HEK293 (cell line): ENCODE measurements at regions not wholly inside any gene's neighbourhood (a gene's known extent, or its start where the extent isn't known, plus 50 kb on each side); places are given as distances from the start of the nearest gene placed in this dataset.

Source experiments
- CTCF ChIA-PET: fragments of 350-600 bp; formaldehyde crosslinking; extraction: SDS; loops from one replicate; lab custom pipeline; 2021; ENCODE audit warnings: antibody characterized with exemption; lab: Yijun Ruan, JAX
- POLR2A ChIA-PET: fragments of 300-600 bp; formaldehyde crosslinking; extraction: SDS; loops from one replicate; lab custom pipeline; 2020; ENCODE audit warnings: antibody characterized with exemption, inconsistent platforms; lab: Yijun Ruan, JAX
- H3K27ac ChIP-seq: fragments of 200-500 bp; sonication (Bioruptor generic); 2 replicates; pipeline ENCODE4 v1.5.1; 2014; ENCODE audit warnings: low read depth, low read length, control low read depth, inconsistent platforms; ENCODE audit errors: extremely low read depth
- H3K36me3 ChIP-seq, 2 experiments: fragments of 200-500 bp in 1 of 2; sonication (Bioruptor generic) in 1 of 2; 1 replicate in 1 of 2; 2 replicates in 1 of 2; pipeline ENCODE4 v1.5.1; 2014 to 2017; ENCODE audit warnings: inconsistent platforms in 2 of 2, low read length in 2 of 2; ENCODE audit not compliant: control insufficient read depth in 2 of 2, insufficient read depth in 1 of 2
- H3K4me1 ChIP-seq: fragments of 200-500 bp; sonication (Bioruptor generic); 2 replicates; pipeline ENCODE4 v1.5.1; 2014; ENCODE audit warnings: mild to moderate bottlenecking, low read length, inconsistent platforms; ENCODE audit not compliant: control insufficient read depth, insufficient read depth
- H3K4me3 ChIP-seq: 2 replicates; pipeline ENCODE4 v1.5.1; 2011; ENCODE audit warnings: low read depth, mild to moderate bottlenecking, control low read depth, low read length, moderate library complexity
- H3K9me3 ChIP-seq: fragments of 200-500 bp; sonication (Bioruptor generic); 2 replicates; pipeline ENCODE4 v1.5.1; 2014; ENCODE audit warnings: low read depth, low read length, inconsistent platforms; ENCODE audit not compliant: control insufficient read depth, insufficient read depth
- AEBP2 ChIP-seq: fragments of 450-650 bp; formaldehyde crosslinking; IDR thresholded peaks from 2 replicates; pipeline ENCODE4 v1.5.1; 2016; ENCODE audit warnings: missing biosample characterization, missing genetic modification characterization, borderline replicate concordance
- HIC1 ChIP-seq: fragments of 450-650 bp; formaldehyde crosslinking; IDR thresholded peaks from 2 replicates; pipeline ENCODE4 v1.5.1; 2016; ENCODE audit warnings: missing biosample characterization, missing genetic modification characterization
- HOXD13 ChIP-seq: sonication (generic); formaldehyde crosslinking; IDR thresholded peaks from 2 replicates; pipeline ENCODE4 v1.8.0; 2022; ENCODE audit warnings: missing genetic modification reagents, borderline replicate concordance
- PRDM4 ChIP-seq: fragments of 450-650 bp; formaldehyde crosslinking; IDR thresholded peaks from 2 replicates; pipeline ENCODE4 v1.5.1; 2017; ENCODE audit warnings: missing biosample characterization, missing genetic modification characterization
- RBAK ChIP-seq: fragments of 450-650 bp; formaldehyde crosslinking; IDR thresholded peaks from 2 replicates; pipeline ENCODE4 v1.5.1; 2016; ENCODE audit warnings: missing biosample characterization, missing genetic modification characterization
- REST ChIP-seq: fragments of 450-650 bp; formaldehyde crosslinking; IDR thresholded peaks from 2 replicates; pipeline ENCODE4 v1.5.1; 2016; ENCODE audit warnings: missing biosample characterization, missing genetic modification characterization
- TRIM28 ChIP-seq: IDR thresholded peaks from 2 replicates; pipeline ENCODE4 v1.6.1; 2011; ENCODE audit warnings: low read length, control low read depth, borderline replicate concordance
- WT1 ChIP-seq: fragments of 450-650 bp; formaldehyde crosslinking; IDR thresholded peaks from 2 replicates; pipeline ENCODE4 v1.5.1; 2016; ENCODE audit warnings: missing biosample characterization, missing genetic modification characterization
- ZBTB8A ChIP-seq: fragments of 450-650 bp; formaldehyde crosslinking; IDR thresholded peaks from 2 replicates; pipeline ENCODE4 v1.5.1; 2016; ENCODE audit warnings: missing biosample characterization, missing genetic modification characterization
- ZNF239 ChIP-seq: fragments of 450-650 bp; formaldehyde crosslinking; IDR thresholded peaks from 2 replicates; pipeline ENCODE4 v1.5.1; 2016; ENCODE audit warnings: missing biosample characterization, missing genetic modification characterization
- ZNF26 ChIP-seq: fragments of 450-650 bp; formaldehyde crosslinking; IDR thresholded peaks from 2 replicates; pipeline ENCODE4 v1.5.1; 2016; ENCODE audit warnings: missing biosample characterization, missing genetic modification characterization
- ZNF274 ChIP-seq, 2 experiments: fragments of 200-500 bp in 1 of 2; fragments of 450-650 bp in 1 of 2; sonication (Bioruptor generic) in 1 of 2; formaldehyde crosslinking in 1 of 2; IDR thresholded peaks; 2 replicates each; pipeline versions ENCODE4 v1.5.1 to v1.6.1; 2014 to 2016; ENCODE audit warnings: borderline replicate concordance in 1 of 2, inconsistent platforms in 1 of 2, low read length in 1 of 2, missing biosample characterization in 1 of 2, missing genetic modification characterization in 1 of 2
- ZNF341 ChIP-seq: fragments of 450-650 bp; formaldehyde crosslinking; IDR thresholded peaks from 2 replicates; pipeline ENCODE4; 2016; ENCODE audit warnings: low read depth, missing biosample characterization, missing genetic modification characterization
- ZNF362 ChIP-seq: fragments of 450-650 bp; formaldehyde crosslinking; IDR thresholded peaks from 2 replicates; pipeline ENCODE4 v1.5.1; 2016; ENCODE audit warnings: missing biosample characterization, missing genetic modification characterization
- ZNF37A ChIP-seq: fragments of 450-650 bp; IDR thresholded peaks from 2 replicates; pipeline ENCODE4 v1.5.1; 2018; ENCODE audit warnings: missing biosample characterization, missing genetic modification characterization
- ZNF549 ChIP-seq: fragments of 450-650 bp; IDR thresholded peaks from 2 replicates; pipeline ENCODE4 v1.5.1; 2018; ENCODE audit warnings: missing biosample characterization, missing genetic modification characterization, mild to moderate bottlenecking, inconsistent platforms, moderate library complexity
- ZNF555 ChIP-seq: fragments of 450-650 bp; formaldehyde crosslinking; conservative IDR thresholded peaks from 2 replicates; pipeline ENCODE4 v1.5.1; 2017; ENCODE audit warnings: missing biosample characterization, mild to moderate bottlenecking, missing genetic modification characterization, inconsistent platforms
- ZNF677 ChIP-seq: fragments of 450-650 bp; IDR thresholded peaks from 2 replicates; pipeline ENCODE4 v1.5.0; 2018; ENCODE audit warnings: missing biosample characterization, mild to moderate bottlenecking, missing genetic modification characterization, moderate library complexity
- ZNF692 ChIP-seq: fragments of 450-650 bp; formaldehyde crosslinking; IDR thresholded peaks from 2 replicates; pipeline ENCODE4 v1.5.1; 2016; ENCODE audit warnings: missing biosample characterization, missing genetic modification characterization
- ZNF747 ChIP-seq: fragments of 450-650 bp; formaldehyde crosslinking; IDR thresholded peaks from 2 replicates; pipeline ENCODE4 v1.5.1; 2016; ENCODE audit warnings: missing biosample characterization, missing genetic modification characterization
- ZNF768 ChIP-seq: fragments of 450-650 bp; formaldehyde crosslinking; IDR thresholded peaks from 2 replicates; pipeline ENCODE4 v1.5.1; 2018; ENCODE audit warnings: missing biosample characterization, mild to moderate bottlenecking, missing genetic modification characterization
- ZNF830 ChIP-seq: fragments of 450-650 bp; IDR thresholded peaks from 2 replicates; pipeline ENCODE4 v1.5.0; 2018; ENCODE audit warnings: missing biosample characterization, missing genetic modification characterization, low read depth, mild to moderate bottlenecking, moderate library complexity

- Histone ChIP-seq H3K4me3 (no peak overlapping the region), H3K27ac (no peak overlapping the region), H3K9me3 (no peaks in the 10 kb centered on the region), H3K4me1 (no peaks in the 10 kb centered on the region), H3K36me3 (no peaks in the 10 kb centered on the region)
- ChIA-PET POLR2A (no interaction called here), CTCF (no interaction called here)
- no peak for TF ChIP-seq ZNF341 (tag by site-specific recombination)
- TF ChIP-seq ZNF555 (tag by site-specific recombination), result no peak
- TF ChIP-seq PRDM4 (tag by site-specific recombination), result no peak
- TF ChIP-seq ZNF768 (tag by site-specific recombination), result no peak
- no peak for TF ChIP-seq ZNF677 (tag by site-specific recombination)
- no peak for TF ChIP-seq ZNF274 (IDR thresholded peaks at IDR 0.05; ENCODE audit: low read length)
- no peak for TF ChIP-seq ZNF274 (tag by site-specific recombination; IDR thresholded peaks at IDR 0.05; ENCODE audit: borderline replicate concordance)
- no peak for TF ChIP-seq REST
- TF ChIP-seq ZNF830 (tag by site-specific recombination), result no peak
- no peak for TF ChIP-seq ZBTB8A
- TF ChIP-seq HIC1 (tag by site-specific recombination), result no peak
- TF ChIP-seq HOXD13, result no peak
- no peak for TF ChIP-seq TRIM28
Observed at GRCh38 chr2:107001062-107001461, 115.1 kb upstream of the ST6GAL2 start.

- Histone ChIP-seq H3K36me3 (no peaks in the 10 kb centered on the region), H3K4me1 (no peaks in the 10 kb centered on the region), H3K4me3 (no peak overlapping the region), H3K27ac (no peak overlapping the region), H3K9me3 (no peaks in the 10 kb centered on the region)
- ChIA-PET CTCF (interaction anchor here (0.7 kb wide), 1 partner anchor 19 kb away, joined by 3 read pairs; no protein-coding TSS in a partner anchor), POLR2A (no interaction called here)
- no peak for TF ChIP-seq ZNF37A
- TF ChIP-seq ZNF549 (tag by site-specific recombination), result no peak
- no peak for TF ChIP-seq ZNF362 (tag by site-specific recombination)
- TF ChIP-seq AEBP2, result no peak
- TF ChIP-seq ZNF239 (tag by site-specific recombination), result no peak
- no peak for TF ChIP-seq ZNF747 (tag by site-specific recombination)
- TF ChIP-seq ZNF26 (tag by site-specific recombination), result no peak
- TF ChIP-seq ZNF692, result no peak
- TF ChIP-seq RBAK (tag by site-specific recombination), result no peak
- no peak for TF ChIP-seq WT1 (tag by site-specific recombination)
Observed at GRCh38 chr2:107001551-107001950, 115.6 kb upstream of the ST6GAL2 start.
